Lung (tissue), 11 donors: ENCODE measurements at regions not wholly inside any gene's neighbourhood (a gene's known extent, or its start where the extent isn't known, plus 50 kb on each side); places are given as distances from the start of the nearest gene placed in this dataset.

Experiments used
- ATAC-seq: fragments of 200-7000 bp; cut with Tn5 transposase; one replicate; pipeline ENCODE4 v1.9.1; 2020; ENCODE audit warnings: moderate number of reproducible peaks; ENCODE audit not compliant: insufficient read depth, low FRiP score
- DNase-seq, 3 donors: peaks; one replicate each; pipeline ENCODE4 v3.0.0-alpha.2; 2013 to 2017
- H3K27ac ChIP-seq, 2 donors: one replicate each; pipeline ENCODE4 v1.5.1; 2013; ENCODE audit warnings: mild to moderate bottlenecking in 2 of 2, moderate library complexity in 2 of 2, control low read depth in 1 of 2, inconsistent platforms in 1 of 2, low read depth in 1 of 2, low read length in 1 of 2
- H3K27me3 ChIP-seq, 3 donors: one replicate each; pipeline ENCODE4 v1.5.1; 2013; ENCODE audit warnings: low read length in 2 of 3; ENCODE audit not compliant: control insufficient read depth in 3 of 3, insufficient read depth in 3 of 3
- H3K36me3 ChIP-seq, 4 donors: one replicate each; pipeline ENCODE4 v1.5.1; 2013; ENCODE audit warnings: low read length in 4 of 4, mild to moderate bottlenecking in 1 of 4, moderate library complexity in 1 of 4; ENCODE audit not compliant: control insufficient read depth in 4 of 4, insufficient read depth in 4 of 4
- H3K4me1 ChIP-seq, 5 donors: one replicate each; pipeline ENCODE4 v1.5.1; 2013; ENCODE audit warnings: low read length in 5 of 5, mild to moderate bottlenecking in 2 of 5, moderate library complexity in 1 of 5; ENCODE audit not compliant: control insufficient read depth in 5 of 5, insufficient read depth in 5 of 5
- H3K4me3 ChIP-seq: one replicate; pipeline ENCODE4 v1.5.1; 2013; ENCODE audit warnings: mild to moderate bottlenecking, control low read depth, moderate library complexity
- H3K9ac ChIP-seq, 2 donors: one replicate each; pipeline ENCODE4 v1.5.1; 2013; ENCODE audit warnings: low read length in 2 of 2, control low read depth in 1 of 2; ENCODE audit not compliant: insufficient read depth in 1 of 2
- H3K9me3 ChIP-seq, 4 donors: one replicate each; pipeline ENCODE4 v1.5.1; 2013; ENCODE audit warnings: low read length in 3 of 4, mild to moderate bottlenecking in 1 of 4, moderate library complexity in 1 of 4; ENCODE audit not compliant: control insufficient read depth in 4 of 4, insufficient read depth in 3 of 4
- WGBS, 2 donors: extraction: QIAGEN DNeasy Blood & Tissue Kit; methylation state at CpG; one replicate each; pipeline ENCODE4 v1.1.7; 2013; 5-methylcytosine and 5-hydroxymethylcytosine counted together
- TF ChIP-seq, protein P1 (sequence below): IDR thresholded peaks from 2 replicates; pipeline ENCODE4 v1.5.1; 2012; ENCODE audit warnings: mild to moderate bottlenecking; ENCODE audit errors: control extremely low read depth, extremely low read depth
- donor health status: control.
- donor health status: control.
- donor health status: Bipolar disorder and iron deficiency.
- donor health status: healthy.
- donor health status: DM: yes; HTN: yes; CAD: no.

DNA sequence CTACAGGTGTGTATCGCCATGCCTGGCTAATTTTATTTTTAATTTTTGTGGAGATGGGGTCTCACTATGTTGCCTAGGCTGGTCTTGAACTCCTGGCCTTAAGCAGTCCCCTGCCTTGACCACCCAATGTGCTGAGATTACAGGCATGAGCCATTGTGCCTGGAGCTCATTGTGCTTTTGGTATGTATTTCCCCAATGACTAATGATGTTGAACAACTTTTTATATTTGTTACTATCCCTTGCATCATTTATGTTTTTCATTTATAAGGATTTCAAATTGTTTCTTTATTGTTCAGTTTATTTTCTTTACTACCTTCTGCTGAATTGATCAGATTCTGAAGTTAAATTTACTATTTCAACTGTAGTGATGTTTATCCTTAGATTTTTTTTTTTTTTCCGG is 199.7 kb downstream of the CEP135 start:
- Histone ChIP-seq H3K4me3 (no peak overlapping the region), H3K27me3 (no peaks in the 10 kb centered on the region), H3K36me3 (no peaks in the 10 kb centered on the region), H3K4me1 (no peaks in the 10 kb centered on the region), H3K9ac (no peak overlapping the region), H3K27ac (no peak overlapping the region), H3K9me3 (no peaks in the 10 kb centered on the region)
- no peak for ATAC-seq
- WGBS, 2 donors = 94 to 100% methylated on average over 2 of the region's 2 CpGs
- no peak for DNase-seq
- TF ChIP-seq, protein P1, sequence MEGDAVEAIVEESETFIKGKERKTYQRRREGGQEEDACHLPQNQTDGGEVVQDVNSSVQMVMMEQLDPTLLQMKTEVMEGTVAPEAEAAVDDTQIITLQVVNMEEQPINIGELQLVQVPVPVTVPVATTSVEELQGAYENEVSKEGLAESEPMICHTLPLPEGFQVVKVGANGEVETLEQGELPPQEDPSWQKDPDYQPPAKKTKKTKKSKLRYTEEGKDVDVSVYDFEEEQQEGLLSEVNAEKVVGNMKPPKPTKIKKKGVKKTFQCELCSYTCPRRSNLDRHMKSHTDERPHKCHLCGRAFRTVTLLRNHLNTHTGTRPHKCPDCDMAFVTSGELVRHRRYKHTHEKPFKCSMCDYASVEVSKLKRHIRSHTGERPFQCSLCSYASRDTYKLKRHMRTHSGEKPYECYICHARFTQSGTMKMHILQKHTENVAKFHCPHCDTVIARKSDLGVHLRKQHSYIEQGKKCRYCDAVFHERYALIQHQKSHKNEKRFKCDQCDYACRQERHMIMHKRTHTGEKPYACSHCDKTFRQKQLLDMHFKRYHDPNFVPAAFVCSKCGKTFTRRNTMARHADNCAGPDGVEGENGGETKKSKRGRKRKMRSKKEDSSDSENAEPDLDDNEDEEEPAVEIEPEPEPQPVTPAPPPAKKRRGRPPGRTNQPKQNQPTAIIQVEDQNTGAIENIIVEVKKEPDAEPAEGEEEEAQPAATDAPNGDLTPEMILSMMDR = no peak

DNA sequence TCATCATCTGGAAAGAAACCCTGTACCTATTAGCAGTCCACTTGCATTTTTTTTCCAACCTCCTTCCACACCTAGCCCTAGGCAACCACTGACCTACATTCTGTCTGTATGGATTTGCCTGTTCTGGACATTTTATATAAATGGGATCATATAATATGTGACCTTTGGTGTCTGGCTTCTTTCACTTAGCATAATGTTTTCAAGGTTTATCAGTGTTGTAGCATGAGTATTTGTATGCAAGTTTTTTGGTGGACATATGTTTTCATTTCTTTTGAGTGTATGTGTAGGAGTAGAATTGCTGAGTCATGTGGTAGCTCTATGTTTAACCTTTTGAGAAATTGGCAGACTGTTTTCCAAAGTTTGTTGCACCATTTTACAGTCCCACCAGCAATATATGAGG is 198.6 kb downstream of the CEP135 start:
- Histone ChIP-seq H3K4me3 (no peak overlapping the region), H3K4me1 (no peaks in the 10 kb centered on the region), H3K9me3 (no peaks in the 10 kb centered on the region), H3K9ac (no peak overlapping the region), H3K27me3 (no peaks in the 10 kb centered on the region), H3K36me3 (no peaks in the 10 kb centered on the region), H3K27ac (no peak overlapping the region)
- DNase-seq (no peak), ATAC-seq (no peak)
- TF ChIP-seq, protein P1 = no peak

DNA sequence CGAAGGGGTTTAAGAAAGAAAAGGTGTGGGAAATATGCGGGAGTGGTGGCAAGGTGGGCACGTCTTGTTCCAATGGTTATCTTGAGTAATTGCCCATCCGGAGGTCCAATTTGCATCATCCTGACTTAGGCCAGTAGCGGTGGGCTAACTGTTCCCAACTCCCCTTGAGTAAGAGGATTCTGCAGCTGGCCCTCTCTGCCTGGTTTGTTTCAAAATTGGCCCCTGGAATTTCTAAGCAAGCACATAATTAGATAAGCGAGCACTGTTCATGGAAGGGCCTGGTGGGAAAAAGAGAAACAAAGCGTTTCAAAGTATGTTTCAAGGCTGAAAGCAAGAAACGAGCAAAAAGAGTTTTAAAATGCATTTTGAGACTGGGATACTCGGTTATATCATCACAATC is 198.2 kb downstream of the CEP135 start:
- TF ChIP-seq, protein P1 = no peak
- H3K4me1 ChIP-seq = no peaks in the 10 kb centered on the region
- H3K27ac ChIP-seq = no peak overlapping the region
- WGBS, 2 donors = 87 to 94% methylated on average over 9 of the region's 9 CpGs
- H3K9ac ChIP-seq = no peak overlapping the region
- no peaks in the 10 kb centered on the region for H3K27me3 ChIP-seq
- no peak overlapping the region for H3K4me3 ChIP-seq
- DNase-seq = no peak
- H3K9me3 ChIP-seq = no peaks in the 10 kb centered on the region
- no peak for ATAC-seq
- no peaks in the 10 kb centered on the region for H3K36me3 ChIP-seq

DNA sequence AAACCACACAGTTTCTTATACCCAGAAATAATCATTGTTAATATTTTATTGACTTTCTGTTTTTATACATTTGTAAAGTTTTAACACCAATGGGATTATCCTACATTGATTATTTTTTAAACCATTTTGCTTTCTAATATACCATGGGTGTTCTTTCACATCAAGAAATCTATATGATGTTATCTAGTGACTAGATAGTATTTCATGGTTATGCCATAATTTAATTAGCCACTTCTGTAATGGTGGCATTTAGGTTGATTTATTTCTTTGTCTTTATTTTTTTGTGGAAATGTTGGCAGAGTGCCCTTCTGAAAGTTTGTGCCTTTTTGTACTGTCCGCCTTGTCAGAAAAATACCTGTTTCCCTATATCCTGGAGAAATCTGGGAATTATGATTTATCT is 193.3 kb downstream of the CEP135 start:
- no peak overlapping the region for H3K9ac ChIP-seq
- TF ChIP-seq, protein P1 = no peak
- peaks cover 0 to 4% (median 0%) of the 10 kb centered on the region in 5 donors for H3K4me1 ChIP-seq
- ATAC-seq = no peak
- DNase-seq = no peak
- WGBS, 2 donors = 88 to 94% methylated on average over 1 of the region's 1 CpG
- H3K27me3 ChIP-seq = no peaks in the 10 kb centered on the region
- H3K36me3 ChIP-seq = no peaks in the 10 kb centered on the region
- H3K4me3 ChIP-seq = no peak overlapping the region
- H3K27ac ChIP-seq = no peak overlapping the region
- H3K9me3 ChIP-seq = no peaks in the 10 kb centered on the region
